ENCODE measurements at regions not wholly inside any gene's neighbourhood (a gene's known extent, or its start where the extent isn't known, plus 50 kb on each side); places are given as distances from the start of the nearest gene placed in this dataset.

GRCh38 chr13:28597641-28598040, 61.3 kb upstream of the POMP start:
- H3K4me1 Mint-ChIP-seq (ENCODE audit: low read depth): no peaks in the 10 kb centered on the region
- H3K4me3 Mint-ChIP-seq (ENCODE audit: low read depth): no peak overlapping the region
- no peak for DNase-seq (ENCODE audit: low spot score, unreplicated experiment)
- peaks cover 2% of the 10 kb centered on the region for H3K27me3 Mint-ChIP-seq
- no peaks in the 10 kb centered on the region for H3K36me3 Mint-ChIP-seq (ENCODE audit: insufficient read depth)
- TF ChIP-seq CTCF (IDR thresholded peaks at IDR 0.05; ENCODE audit: unreplicated experiment): no peak
- H3K27ac Mint-ChIP-seq: no peak overlapping the region
- H3K9me3 Mint-ChIP-seq (ENCODE audit: low read depth): no peaks in the 10 kb centered on the region

- no peak for DNase-seq (ENCODE audit: low spot score, unreplicated experiment)
- H3K4me1 Mint-ChIP-seq (ENCODE audit: low read depth): peaks cover 4% of the 10 kb centered on the region
- H3K27me3 Mint-ChIP-seq: peaks cover 9% of the 10 kb centered on the region
- H3K27ac Mint-ChIP-seq: no peak overlapping the region
- H3K9me3 Mint-ChIP-seq (ENCODE audit: low read depth): no peaks in the 10 kb centered on the region
- TF ChIP-seq CTCF (IDR thresholded peaks at IDR 0.05; ENCODE audit: unreplicated experiment): no peak
- H3K36me3 Mint-ChIP-seq (ENCODE audit: insufficient read depth): no peaks in the 10 kb centered on the region
- H3K4me3 Mint-ChIP-seq (ENCODE audit: low read depth): no peak overlapping the region
Measured at GRCh38 chr13:28590461-28590860, 68.5 kb upstream of the POMP start.

GRCh38 chr13:28588296-28588695, 70.6 kb upstream of the POMP start:
- DNase-seq (ENCODE audit: low spot score, unreplicated experiment): no peak
- H3K4me3 Mint-ChIP-seq (ENCODE audit: low read depth): no peak overlapping the region
- peaks cover 6% of the 10 kb centered on the region for H3K4me1 Mint-ChIP-seq (ENCODE audit: low read depth)
- no peaks in the 10 kb centered on the region for H3K9me3 Mint-ChIP-seq (ENCODE audit: low read depth)
- no peak for TF ChIP-seq CTCF (IDR thresholded peaks at IDR 0.05; ENCODE audit: unreplicated experiment)
- no peak overlapping the region for H3K27ac Mint-ChIP-seq
- H3K27me3 Mint-ChIP-seq: peaks cover 9% of the 10 kb centered on the region
- H3K36me3 Mint-ChIP-seq (ENCODE audit: insufficient read depth): no peaks in the 10 kb centered on the region

- Mint-ChIP-seq H3K4me1 (ENCODE audit: low read depth) (peaks cover 9% of the 10 kb centered on the region), H3K27me3 (peaks cover 9% of the 10 kb centered on the region), H3K9me3 (ENCODE audit: low read depth) (no peaks in the 10 kb centered on the region), H3K36me3 (ENCODE audit: insufficient read depth) (no peaks in the 10 kb centered on the region), H3K4me3 (ENCODE audit: low read depth) (no peak overlapping the region), H3K27ac (no peak overlapping the region)
- no peak for DNase-seq (ENCODE audit: low spot score, unreplicated experiment)
- no peak for TF ChIP-seq CTCF (IDR thresholded peaks at IDR 0.05; ENCODE audit: unreplicated experiment)
Measured at GRCh38 chr13:28587174-28587540, 71.8 kb upstream of the POMP start.

- DNase-seq (ENCODE audit: low spot score, unreplicated experiment): no peak
Measured at GRCh38 chr13:28586439-28587173, 72.3 kb upstream of the POMP start.

More at GRCh38 chr13:28586439-28587173, 72.3 kb upstream of the POMP start:
- H3K9me3 Mint-ChIP-seq (ENCODE audit: low read depth): no peaks in the 10 kb centered on the region
- no peak overlapping the region for H3K27ac Mint-ChIP-seq
- H3K27me3 Mint-ChIP-seq: peaks cover 9% of the 10 kb centered on the region
- no peak for TF ChIP-seq CTCF (IDR thresholded peaks at IDR 0.05; ENCODE audit: unreplicated experiment)
- H3K36me3 Mint-ChIP-seq (ENCODE audit: insufficient read depth): no peaks in the 10 kb centered on the region
- H3K4me1 Mint-ChIP-seq (ENCODE audit: low read depth): peaks cover 11% of the 10 kb centered on the region
- no peak overlapping the region for H3K4me3 Mint-ChIP-seq (ENCODE audit: low read depth)
